Keratinocyte (primary cell): ENCODE measurements at regions not wholly inside any gene's neighbourhood (a gene's known extent, or its start where the extent isn't known, plus 50 kb on each side); places are given as distances from the start of the nearest gene placed in this dataset.

Source experiments
- EZH2 ChIP-seq: IDR thresholded peaks from one replicate; pipeline ENCODE4 v1.6.1; 2012; ENCODE audit warnings: inconsistent platforms, mild to moderate bottlenecking, low read length, moderate library complexity
- TF ChIP-seq, protein P1 (sequence below), 3 experiments: IDR thresholded peaks in 1 of 3; conservative IDR thresholded peaks in 1 of 3; optimal IDR thresholded peaks in 1 of 3; 2 replicates in 2 of 3; 3 replicates in 1 of 3; pipeline versions ENCODE3 to v1.5.1; 2011; ENCODE audit warnings: low read length in 3 of 3, mild to moderate bottlenecking in 3 of 3, moderate library complexity in 2 of 3, control low read depth in 1 of 3, inconsistent platforms in 1 of 3; ENCODE audit not compliant: insufficient read depth in 2 of 3; ENCODE audit errors: extremely low read depth in 1 of 3

DNA sequence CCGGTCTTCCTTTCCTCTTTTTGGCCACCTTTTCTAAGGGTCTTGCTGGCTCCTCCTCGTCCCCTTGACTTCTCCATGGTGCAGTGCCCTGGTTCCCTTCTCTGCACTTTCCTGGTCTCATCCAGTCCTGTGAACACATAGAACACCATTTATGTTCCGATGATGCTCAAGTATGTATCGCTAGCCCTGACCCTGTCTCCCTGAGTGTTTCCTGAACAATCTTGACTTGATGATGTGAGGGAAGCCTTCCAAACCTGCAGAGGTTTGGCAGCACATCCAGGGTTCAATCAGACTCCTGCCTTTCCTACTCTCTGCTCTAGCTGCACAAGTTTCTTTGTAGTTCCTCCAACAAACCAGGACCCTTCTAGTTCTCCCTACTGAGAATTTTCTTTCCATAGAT lies 132.1 kb downstream of the RGPD3 start:
- TF ChIP-seq, protein P1, sequence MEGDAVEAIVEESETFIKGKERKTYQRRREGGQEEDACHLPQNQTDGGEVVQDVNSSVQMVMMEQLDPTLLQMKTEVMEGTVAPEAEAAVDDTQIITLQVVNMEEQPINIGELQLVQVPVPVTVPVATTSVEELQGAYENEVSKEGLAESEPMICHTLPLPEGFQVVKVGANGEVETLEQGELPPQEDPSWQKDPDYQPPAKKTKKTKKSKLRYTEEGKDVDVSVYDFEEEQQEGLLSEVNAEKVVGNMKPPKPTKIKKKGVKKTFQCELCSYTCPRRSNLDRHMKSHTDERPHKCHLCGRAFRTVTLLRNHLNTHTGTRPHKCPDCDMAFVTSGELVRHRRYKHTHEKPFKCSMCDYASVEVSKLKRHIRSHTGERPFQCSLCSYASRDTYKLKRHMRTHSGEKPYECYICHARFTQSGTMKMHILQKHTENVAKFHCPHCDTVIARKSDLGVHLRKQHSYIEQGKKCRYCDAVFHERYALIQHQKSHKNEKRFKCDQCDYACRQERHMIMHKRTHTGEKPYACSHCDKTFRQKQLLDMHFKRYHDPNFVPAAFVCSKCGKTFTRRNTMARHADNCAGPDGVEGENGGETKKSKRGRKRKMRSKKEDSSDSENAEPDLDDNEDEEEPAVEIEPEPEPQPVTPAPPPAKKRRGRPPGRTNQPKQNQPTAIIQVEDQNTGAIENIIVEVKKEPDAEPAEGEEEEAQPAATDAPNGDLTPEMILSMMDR (optimal IDR thresholded peaks at IDR 0.05 in 1 of 3, IDR thresholded peaks at IDR 0.05 in 1 of 3, conservative IDR thresholded peaks at IDR 0.05 in 1 of 3; ENCODE audit: extremely low read depth in 1 of 3, insufficient read depth in 2 of 3, low read length in 3 of 3): no peak
- TF ChIP-seq EZH2: no peak
